ENCODE measurements at regions not wholly inside any gene's neighbourhood (a gene's known extent, or its start where the extent isn't known, plus 50 kb on each side); places are given as distances from the start of the nearest gene placed in this dataset.

DNA sequence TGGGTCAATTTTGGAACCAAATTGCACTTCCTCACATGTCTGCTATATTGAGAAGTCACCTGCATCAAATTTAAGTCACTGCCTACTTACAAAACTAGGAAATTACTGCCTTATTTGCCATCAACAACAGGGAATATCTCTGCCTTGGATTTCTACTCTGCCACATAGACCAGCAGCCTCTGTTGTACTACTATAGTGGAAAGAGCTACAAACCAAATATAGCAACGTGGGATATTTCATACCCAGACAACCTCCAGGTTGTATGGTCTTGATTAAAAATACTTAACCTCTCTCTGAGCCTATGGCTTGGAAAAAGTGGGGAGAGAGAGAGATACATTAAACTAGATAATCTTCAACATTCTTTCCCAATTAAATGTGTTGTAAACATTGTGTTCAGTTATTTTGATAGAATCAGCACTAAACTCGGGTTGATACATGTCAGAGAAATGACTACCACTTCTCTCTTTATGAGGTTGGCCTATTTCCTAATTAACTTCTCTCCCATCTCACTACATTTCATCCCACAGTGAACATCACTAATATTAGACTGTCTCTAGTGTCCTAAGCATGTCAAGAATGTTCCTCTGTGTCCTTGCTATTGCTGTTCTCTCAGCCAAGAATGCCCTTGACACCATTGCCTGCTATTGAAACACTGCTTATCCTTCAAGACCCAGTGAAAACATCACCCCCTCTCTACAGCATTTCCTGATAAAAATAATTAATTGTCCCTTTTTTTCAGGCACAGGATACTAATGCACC lies 421.2 kb downstream of the IPMK start:
- TF ChIP-seq OSR1 (CRISPR knock-in tag; IDR thresholded peaks at IDR 0.05) (no peak), GLIS3 (CRISPR knock-in tag; IDR thresholded peaks at IDR 0.05) (no peak)
- TF ChIP-seq, protein P1, sequence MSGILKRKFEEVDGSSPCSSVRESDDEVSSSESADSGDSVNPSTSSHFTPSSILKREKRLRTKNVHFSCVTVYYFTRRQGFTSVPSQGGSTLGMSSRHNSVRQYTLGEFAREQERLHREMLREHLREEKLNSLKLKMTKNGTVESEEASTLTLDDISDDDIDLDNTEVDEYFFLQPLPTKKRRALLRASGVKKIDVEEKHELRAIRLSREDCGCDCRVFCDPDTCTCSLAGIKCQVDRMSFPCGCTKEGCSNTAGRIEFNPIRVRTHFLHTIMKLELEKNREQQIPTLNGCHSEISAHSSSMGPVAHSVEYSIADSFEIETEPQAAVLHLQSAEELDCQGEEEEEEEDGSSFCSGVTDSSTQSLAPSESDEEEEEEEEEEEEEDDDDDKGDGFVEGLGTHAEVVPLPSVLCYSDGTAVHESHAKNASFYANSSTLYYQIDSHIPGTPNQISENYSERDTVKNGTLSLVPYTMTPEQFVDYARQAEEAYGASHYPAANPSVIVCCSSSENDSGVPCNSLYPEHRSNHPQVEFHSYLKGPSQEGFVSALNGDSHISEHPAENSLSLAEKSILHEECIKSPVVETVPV (CRISPR knock-in tag; IDR thresholded peaks at IDR 0.05), result no peak
- no peak for ATAC-seq

DNA sequence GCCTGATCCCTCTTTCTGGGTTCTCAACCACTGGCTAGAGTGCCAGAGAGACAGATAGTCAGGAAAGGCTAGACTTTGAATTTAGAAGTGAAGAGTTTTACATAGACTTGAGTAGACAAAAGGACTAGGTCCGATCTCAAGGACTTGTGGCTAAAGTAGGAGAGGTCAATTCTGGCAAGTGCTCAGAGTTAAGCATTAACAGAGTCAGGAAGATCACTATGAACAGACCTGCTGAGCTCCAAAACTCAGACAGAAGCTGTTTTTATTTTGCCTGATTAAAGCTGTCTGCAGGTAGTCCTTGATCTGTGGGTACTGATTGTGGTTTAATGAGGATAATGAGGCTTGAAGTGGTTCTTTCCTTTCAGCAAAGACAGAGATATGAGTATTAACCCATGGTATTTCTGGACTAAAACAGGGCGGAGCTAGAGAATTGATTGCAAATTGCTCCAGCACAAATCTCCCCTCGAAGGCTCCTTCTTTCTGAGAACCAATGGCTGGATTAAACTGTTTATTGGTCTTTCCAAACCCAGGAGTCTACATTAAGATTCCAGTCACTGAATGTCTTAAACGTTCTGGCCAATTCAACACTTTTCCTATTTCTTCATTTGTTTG lies 423.2 kb downstream of the IPMK start:
- TF ChIP-seq, protein P2, sequence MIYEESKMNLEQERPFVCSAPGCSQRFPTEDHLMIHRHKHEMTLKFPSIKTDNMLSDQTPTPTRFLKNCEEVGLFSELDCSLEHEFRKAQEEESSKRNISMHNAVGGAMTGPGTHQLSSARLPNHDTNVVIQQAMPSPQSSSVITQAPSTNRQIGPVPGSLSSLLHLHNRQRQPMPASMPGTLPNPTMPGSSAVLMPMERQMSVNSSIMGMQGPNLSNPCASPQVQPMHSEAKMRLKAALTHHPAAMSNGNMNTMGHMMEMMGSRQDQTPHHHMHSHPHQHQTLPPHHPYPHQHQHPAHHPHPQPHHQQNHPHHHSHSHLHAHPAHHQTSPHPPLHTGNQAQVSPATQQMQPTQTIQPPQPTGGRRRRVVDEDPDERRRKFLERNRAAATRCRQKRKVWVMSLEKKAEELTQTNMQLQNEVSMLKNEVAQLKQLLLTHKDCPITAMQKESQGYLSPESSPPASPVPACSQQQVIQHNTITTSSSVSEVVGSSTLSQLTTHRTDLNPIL (CRISPR knock-in tag; IDR thresholded peaks at IDR 0.05; ENCODE audit: low read depth), result no peak
- TF ChIP-seq, protein P3, sequence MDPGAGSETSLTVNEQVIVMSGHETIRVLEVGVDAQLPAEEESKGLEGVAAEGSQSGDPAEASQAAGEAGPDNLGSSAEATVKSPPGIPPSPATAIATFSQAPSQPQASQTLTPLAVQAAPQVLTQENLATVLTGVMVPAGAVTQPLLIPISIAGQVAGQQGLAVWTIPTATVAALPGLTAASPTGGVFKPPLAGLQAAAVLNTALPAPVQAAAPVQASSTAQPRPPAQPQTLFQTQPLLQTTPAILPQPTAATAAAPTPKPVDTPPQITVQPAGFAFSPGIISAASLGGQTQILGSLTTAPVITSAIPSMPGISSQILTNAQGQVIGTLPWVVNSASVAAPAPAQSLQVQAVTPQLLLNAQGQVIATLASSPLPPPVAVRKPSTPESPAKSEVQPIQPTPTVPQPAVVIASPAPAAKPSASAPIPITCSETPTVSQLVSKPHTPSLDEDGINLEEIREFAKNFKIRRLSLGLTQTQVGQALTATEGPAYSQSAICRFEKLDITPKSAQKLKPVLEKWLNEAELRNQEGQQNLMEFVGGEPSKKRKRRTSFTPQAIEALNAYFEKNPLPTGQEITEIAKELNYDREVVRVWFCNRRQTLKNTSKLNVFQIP (CRISPR knock-in tag; IDR thresholded peaks at IDR 0.05; ENCODE audit: borderline replicate concordance, low read depth), result no peak
- TF ChIP-seq ZC3H10 (CRISPR knock-in tag; IDR thresholded peaks at IDR 0.05) (no peak), OSR1 (CRISPR knock-in tag; IDR thresholded peaks at IDR 0.05) (no peak), ZFP30 (CRISPR knock-in tag; IDR thresholded peaks at IDR 0.05) (no peak), ZNF70 (CRISPR knock-in tag; IDR thresholded peaks at IDR 0.05) (no peak)
- TF ChIP-seq, protein P1 (CRISPR knock-in tag; IDR thresholded peaks at IDR 0.05), result no peak
- TF ChIP-seq, protein P4, sequence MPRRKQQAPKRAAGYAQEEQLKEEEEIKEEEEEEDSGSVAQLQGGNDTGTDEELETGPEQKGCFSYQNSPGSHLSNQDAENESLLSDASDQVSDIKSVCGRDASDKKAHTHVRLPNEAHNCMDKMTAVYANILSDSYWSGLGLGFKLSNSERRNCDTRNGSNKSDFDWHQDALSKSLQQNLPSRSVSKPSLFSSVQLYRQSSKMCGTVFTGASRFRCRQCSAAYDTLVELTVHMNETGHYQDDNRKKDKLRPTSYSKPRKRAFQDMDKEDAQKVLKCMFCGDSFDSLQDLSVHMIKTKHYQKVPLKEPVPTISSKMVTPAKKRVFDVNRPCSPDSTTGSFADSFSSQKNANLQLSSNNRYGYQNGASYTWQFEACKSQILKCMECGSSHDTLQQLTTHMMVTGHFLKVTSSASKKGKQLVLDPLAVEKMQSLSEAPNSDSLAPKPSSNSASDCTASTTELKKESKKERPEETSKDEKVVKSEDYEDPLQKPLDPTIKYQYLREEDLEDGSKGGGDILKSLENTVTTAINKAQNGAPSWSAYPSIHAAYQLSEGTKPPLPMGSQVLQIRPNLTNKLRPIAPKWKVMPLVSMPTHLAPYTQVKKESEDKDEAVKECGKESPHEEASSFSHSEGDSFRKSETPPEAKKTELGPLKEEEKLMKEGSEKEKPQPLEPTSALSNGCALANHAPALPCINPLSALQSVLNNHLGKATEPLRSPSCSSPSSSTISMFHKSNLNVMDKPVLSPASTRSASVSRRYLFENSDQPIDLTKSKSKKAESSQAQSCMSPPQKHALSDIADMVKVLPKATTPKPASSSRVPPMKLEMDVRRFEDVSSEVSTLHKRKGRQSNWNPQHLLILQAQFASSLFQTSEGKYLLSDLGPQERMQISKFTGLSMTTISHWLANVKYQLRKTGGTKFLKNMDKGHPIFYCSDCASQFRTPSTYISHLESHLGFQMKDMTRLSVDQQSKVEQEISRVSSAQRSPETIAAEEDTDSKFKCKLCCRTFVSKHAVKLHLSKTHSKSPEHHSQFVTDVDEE (CRISPR knock-in tag; IDR thresholded peaks at IDR 0.05), result no peak
- TF ChIP-seq, protein P5, sequence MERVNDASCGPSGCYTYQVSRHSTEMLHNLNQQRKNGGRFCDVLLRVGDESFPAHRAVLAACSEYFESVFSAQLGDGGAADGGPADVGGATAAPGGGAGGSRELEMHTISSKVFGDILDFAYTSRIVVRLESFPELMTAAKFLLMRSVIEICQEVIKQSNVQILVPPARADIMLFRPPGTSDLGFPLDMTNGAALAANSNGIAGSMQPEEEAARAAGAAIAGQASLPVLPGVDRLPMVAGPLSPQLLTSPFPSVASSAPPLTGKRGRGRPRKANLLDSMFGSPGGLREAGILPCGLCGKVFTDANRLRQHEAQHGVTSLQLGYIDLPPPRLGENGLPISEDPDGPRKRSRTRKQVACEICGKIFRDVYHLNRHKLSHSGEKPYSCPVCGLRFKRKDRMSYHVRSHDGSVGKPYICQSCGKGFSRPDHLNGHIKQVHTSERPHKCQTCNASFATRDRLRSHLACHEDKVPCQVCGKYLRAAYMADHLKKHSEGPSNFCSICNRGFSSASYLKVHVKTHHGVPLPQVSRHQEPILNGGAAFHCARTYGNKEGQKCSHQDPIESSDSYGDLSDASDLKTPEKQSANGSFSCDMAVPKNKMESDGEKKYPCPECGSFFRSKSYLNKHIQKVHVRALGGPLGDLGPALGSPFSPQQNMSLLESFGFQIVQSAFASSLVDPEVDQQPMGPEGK (CRISPR knock-in tag; IDR thresholded peaks at IDR 0.05; ENCODE audit: borderline replicate concordance), result no peak
- ATAC-seq, result no peak

DNA sequence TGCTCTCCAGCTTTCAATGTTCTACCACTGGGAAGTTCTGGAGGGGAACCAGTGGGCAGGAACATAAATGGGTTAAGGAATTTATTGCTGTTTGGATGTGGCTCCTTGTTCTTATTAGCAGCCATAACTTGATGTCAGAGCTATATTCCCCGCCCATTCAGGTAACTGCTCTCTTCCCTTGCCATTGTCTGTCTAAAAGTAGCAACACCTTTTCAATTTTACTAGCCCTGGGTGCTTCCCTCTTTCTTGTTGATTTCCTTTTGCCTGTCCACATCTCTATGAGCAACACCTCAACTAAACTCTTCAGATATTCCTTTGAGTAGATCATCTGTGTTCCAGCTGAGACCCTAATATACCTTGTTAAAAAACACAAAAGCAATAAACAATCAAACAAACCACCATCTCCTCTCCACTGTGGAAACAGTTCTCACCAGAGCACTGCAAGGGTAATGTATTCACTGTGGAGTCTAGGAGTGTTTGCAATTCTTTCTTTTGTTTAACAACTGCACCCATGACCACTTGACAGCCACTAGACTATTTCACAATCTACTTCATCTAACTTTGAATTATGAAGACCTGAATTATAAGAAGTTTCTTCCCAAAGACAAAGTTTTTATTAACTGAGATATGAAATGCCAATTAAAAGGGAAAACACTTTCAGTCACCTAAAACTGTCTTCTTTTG lies 436.7 kb downstream of the IPMK start:
- TF ChIP-seq SNAI2 (CRISPR knock-in tag; IDR thresholded peaks at IDR 0.05), result no peak
- TF ChIP-seq ZNF8 (CRISPR knock-in tag; IDR thresholded peaks at IDR 0.05), result no peak
- TF ChIP-seq RARB (CRISPR knock-in tag; IDR thresholded peaks at IDR 0.05), result no peak
- TF ChIP-seq TOX (CRISPR knock-in tag; IDR thresholded peaks at IDR 0.05; ENCODE audit: borderline replicate concordance), result no peak
- TF ChIP-seq, protein P3 (CRISPR knock-in tag; IDR thresholded peaks at IDR 0.05; ENCODE audit: borderline replicate concordance, low read depth), result no peak
- ATAC-seq, result no peak
